ENCODE measurements at regions not wholly inside any gene's neighbourhood (a gene's known extent, or its start where the extent isn't known, plus 50 kb on each side); places are given as distances from the start of the nearest gene placed in this dataset.

DNA sequence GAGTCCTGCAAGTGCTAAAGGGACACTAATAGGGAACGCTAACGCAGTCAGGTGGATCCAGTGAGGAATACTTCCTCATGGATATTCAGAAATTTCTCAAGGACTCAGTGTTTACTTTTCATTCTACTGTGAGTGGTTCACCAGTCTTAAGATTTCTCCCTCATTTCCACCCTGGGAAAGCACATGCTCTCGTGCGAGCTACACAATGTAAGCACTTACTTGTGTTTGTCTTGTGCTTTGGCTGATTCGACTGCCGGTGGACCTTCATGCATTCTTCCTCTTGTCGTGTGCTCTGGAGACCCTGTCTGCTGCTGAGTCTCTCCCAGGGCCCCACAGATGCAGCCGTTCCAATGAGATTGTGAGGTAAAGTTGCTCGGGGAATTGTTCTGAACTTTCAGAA lies 180.1 kb downstream of the NUFIP1 start:
- TF ChIP-seq, protein P1, sequence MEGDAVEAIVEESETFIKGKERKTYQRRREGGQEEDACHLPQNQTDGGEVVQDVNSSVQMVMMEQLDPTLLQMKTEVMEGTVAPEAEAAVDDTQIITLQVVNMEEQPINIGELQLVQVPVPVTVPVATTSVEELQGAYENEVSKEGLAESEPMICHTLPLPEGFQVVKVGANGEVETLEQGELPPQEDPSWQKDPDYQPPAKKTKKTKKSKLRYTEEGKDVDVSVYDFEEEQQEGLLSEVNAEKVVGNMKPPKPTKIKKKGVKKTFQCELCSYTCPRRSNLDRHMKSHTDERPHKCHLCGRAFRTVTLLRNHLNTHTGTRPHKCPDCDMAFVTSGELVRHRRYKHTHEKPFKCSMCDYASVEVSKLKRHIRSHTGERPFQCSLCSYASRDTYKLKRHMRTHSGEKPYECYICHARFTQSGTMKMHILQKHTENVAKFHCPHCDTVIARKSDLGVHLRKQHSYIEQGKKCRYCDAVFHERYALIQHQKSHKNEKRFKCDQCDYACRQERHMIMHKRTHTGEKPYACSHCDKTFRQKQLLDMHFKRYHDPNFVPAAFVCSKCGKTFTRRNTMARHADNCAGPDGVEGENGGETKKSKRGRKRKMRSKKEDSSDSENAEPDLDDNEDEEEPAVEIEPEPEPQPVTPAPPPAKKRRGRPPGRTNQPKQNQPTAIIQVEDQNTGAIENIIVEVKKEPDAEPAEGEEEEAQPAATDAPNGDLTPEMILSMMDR (IDR thresholded peaks at IDR 0.05; ENCODE audit: borderline replicate concordance, extremely low read depth, low read length, poor library complexity, severe bottlenecking): no peak
- no peak for TF ChIP-seq EZH2 (IDR thresholded peaks at IDR 0.05; ENCODE audit: borderline replicate concordance, low read depth, low read length, severe bottlenecking)
